Tongue (tissue), 1 donor: ENCODE measurements at regions not wholly inside any gene's neighbourhood (a gene's known extent, or its start where the extent isn't known, plus 50 kb on each side); places are given as distances from the start of the nearest gene placed in this dataset.
"Not testable (repeated sequence)": the region's sequence is repeated elsewhere in the genome, so short reads cannot be mapped to it uniquely, and the experiment has no call there.

ENCODE experiments used
- DNase-seq: peaks from one replicate; pipeline ENCODE4 v3.0.0-alpha.2; 2015

DNA sequence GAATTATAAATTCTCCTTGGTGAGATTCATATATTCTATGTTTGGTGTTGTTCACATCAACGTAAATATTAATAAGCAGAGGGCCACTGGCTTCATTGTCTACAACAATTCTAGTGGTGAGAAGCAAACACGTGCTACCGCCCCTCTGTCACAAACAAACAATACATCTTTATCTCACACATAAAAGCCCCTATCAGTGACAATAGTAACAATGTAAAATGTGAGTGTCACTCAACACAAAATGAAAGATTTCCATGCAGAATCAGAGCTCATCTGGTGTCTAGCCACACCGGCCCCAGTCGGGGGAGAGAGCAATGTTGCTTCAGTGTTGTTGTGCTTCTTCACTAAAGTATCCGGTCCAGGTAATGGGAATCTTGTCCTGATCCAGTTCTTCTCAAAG is 932.6 kb downstream of the SOCS6 start:
- DNase-seq: no peak

DNA sequence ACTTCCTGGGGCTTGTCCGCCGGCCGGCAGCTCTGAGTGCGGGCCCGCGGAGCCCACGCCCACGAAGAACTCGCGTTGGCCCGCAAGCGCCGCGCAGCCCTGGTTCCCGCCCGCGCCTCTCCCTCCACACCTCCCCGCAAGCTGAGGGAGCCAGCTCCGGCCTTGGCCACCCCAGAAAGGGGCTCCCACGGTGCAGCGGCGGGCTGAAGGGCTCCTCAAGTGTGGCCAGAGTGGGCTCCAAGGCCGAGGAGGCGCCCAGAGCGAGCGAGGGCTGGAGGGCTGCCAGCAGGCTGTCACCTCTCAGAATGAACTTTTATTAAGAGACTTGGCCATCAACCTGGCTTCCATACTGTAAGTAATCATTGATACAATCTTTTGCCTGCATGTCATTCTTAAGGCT is 923.9 kb downstream of the SOCS6 start:
- DNase-seq: not testable (repeated sequence)

GRCh38 chr18:71212222-71212621 is 923.4 kb downstream of the SOCS6 start:
- DNase-seq: no peak

DNA sequence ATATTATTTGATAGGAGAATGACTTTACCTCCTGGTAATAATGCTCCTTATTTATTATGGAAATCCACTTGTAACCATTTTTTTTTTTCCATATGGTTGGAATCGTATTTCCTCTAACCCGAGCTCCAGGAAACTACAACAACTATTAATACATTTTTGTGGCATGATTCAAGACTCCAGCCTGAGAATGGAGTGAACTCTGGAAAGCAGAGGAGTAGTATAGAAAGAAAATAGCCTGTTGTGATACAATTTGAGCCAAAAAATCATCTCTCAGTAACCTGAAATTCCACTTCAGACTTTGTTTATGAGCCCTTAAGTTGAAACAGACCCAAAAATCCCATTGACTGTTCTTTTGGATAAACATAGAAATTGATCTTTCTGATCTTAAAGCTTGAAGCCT is 921.1 kb downstream of the SOCS6 start:
- DNase-seq: peak; percentile 1

- no peak for DNase-seq
Observed at GRCh38 chr18:71194438-71194837, 905.6 kb downstream of the SOCS6 start.

DNA sequence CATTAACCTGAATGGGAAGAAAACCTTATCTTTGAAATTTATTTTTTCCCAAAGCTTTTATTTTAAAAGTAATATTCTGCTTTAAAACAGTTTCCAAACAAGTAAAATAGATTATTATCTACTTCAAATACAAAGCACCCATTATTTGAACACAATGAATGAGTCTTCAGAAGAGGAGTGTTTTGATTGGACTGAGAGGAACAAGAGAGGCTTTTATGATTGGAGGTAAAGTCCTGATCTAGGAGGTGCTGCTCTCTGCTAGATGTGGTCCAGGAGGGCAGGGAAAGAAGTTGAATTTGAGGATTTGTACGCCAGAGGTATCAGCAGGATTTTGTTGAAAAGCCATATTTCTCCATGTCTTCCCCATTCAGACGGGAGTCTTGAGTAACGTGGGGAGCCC is 900.7 kb downstream of the SOCS6 start:
- no peak for DNase-seq

DNA sequence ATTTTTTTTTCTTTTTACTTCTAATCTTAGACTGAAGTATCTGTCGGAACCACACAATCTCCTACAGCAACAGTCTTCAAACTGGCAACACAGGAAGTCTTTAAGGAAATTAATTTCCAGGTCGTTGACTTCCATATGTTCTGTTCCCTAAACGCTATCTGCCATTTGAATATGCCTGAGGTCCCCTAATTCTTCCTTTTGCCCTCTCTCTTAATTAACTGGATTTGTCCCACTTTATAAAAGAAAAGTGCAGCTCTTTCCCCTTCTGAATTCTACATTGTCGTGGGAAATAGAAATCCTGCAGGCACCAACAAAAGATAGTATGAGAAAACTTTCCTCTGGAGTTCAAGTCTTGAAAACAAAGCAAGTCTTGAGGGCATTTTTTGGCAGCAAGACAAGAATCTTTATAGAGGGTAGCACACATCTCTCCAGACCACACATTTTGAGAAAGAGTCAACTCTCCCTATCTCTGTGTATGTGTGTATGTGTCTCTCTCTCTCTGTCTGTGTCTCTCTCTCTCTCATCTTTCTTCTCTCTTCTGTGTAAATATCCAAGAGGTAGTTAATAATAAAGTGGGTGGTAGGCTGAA is 879.8 kb downstream of the SOCS6 start:
- no peak for DNase-seq

DNA sequence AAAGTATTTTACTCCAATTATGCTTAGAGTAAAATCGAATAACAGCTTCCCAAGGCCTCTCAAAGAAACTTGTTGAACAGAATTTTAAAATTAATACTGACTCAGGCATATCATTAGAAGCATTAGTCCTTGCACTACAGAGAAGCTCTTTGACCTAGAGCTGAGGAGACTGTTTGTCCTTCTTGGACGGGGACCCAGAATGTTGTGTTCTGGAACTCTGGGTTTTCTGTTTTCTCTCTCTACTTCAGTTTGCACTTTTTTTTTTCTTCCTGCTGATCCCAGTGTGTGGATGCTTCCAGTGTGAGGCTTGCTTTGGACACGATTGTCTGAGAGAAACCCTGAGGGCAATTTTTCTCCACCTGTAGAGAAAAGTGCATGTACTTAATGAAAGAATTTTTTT is 847.6 kb downstream of the SOCS6 start:
- no peak for DNase-seq

GRCh38 chr18:71134122-71134521 is 845.3 kb downstream of the SOCS6 start:
- no peak for DNase-seq

- no peak for DNase-seq
Observed at GRCh38 chr18:71131918-71132317, 843.1 kb downstream of the SOCS6 start.

GRCh38 chr18:71130351-71130750 is 841.5 kb downstream of the SOCS6 start:
- DNase-seq: no peak

DNA sequence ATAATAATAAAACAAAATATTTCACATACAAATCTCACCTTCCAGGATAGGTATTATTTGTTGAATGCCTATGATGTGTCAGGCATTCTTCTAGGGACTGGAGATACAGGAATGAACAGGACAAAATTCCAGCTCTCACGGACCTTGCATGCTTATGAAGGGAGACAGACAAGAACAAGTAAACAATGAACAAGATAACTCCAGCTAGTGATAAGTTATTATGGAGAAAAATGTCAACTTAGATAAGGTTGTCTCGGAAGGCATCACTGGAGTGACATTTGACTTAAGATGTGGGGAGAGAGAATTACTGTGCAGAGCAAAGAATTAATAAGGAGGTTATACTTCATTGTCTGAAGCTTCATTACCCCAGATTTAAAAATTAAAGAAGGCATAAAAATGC is 836.7 kb downstream of the SOCS6 start:
- DNase-seq: no peak

DNA sequence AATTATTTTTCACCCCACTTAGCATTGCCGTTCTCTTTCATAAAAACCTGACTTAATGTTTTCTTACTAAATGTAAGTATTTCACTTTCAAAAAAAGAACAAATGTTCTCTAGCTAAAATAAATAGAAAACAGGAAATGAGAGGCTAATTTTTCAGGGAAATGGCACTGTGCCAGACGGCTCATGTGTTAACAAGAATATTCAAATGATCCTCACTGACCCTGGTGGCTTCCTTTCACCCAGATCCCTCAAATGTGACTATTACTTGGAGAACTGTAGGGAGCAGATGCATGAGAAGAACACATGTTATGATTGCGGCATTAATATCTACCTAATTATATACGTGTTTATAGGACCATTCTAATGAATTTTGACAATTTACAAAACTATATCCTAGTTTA is 827.7 kb downstream of the SOCS6 start:
- no peak for DNase-seq

- no peak for DNase-seq
Observed at GRCh38 chr18:71115261-71115660, 826.4 kb downstream of the SOCS6 start.

DNA sequence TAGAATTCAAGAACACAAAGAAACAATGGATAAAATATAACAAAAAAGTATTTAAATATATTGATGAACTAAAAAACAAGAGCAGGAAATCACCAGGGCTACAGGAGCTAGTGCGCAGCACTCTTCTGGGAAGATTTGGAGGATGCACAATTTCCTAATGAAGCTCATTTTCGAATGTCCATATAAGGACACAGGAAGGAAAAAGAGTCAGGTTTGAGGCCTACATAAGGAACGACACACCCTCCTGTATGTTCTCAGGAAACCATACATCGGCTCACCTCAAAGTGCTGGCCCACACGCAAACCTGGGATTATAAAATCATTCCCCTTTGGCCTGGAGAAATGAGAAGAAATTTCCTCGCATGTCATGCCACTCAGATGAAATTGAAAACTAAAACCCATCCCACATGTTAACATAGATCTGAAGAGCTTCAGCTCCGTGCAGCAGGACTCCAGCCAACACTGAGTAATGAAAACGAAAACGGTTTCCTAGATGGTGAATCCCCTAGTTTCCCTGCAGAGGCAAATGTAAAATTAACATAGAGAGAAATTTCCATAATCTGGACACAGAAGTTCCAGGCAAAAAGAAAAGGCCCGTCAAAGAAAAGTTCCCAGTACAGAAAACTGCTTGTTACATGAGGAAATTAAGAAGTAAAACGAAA is 825.8 kb downstream of the SOCS6 start:
- DNase-seq: no peak

DNA sequence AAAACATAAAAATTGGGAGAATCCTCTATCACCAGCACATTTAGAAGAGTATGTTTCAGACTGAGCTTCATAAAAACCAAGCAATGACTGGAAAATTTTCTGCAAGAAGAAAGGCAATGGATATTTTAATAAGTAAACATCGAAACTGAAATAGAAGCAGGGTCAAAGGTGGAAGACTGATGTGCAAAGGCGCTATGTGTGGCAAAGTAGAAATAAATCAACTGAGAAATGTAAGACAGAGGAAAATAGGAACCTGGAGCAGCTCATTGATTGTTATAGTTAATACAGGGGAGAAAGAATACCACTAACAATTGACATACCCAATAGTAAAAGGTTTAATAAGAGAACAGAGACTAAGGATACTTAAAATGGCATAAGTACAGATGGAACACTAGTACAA is 818.4 kb downstream of the SOCS6 start:
- no peak for DNase-seq

GRCh38 chr18:71106701-71107100 is 817.9 kb downstream of the SOCS6 start:
- DNase-seq: no peak

DNA sequence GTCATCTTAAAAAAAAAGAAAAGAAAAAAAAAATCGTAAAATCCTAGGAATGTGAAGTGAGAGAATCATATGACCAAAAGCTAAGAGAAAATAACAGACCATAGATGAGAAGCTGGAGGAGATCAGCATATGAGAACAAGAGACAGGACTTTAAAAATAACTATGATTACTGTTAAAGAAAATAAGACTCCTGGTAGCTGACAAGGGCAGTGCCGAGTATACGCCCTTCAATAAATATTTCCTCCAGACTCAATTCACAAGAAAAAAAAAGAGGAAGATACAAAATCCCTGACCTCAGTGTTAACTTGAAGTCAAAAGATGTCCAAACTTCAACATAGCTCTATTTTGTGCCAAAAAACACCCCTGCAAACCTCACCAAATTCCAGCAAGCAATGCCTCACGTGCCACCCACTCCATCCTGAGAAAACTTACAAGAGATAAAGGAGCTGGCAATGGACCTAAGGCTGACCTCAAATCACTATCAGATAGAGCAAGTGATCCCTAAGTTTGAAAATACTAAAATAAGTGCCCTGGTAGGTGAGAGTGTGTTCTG is 817.2 kb downstream of the SOCS6 start:
- DNase-seq: no peak

GRCh38 chr18:71105078-71105819 is 816.4 kb downstream of the SOCS6 start:
- DNase-seq: no peak

- no peak for DNase-seq
Observed at GRCh38 chr18:71079606-71080005, 790.8 kb downstream of the SOCS6 start.

GRCh38 chr18:71077451-71077850 is 788.6 kb downstream of the SOCS6 start:
- no peak for DNase-seq

DNA sequence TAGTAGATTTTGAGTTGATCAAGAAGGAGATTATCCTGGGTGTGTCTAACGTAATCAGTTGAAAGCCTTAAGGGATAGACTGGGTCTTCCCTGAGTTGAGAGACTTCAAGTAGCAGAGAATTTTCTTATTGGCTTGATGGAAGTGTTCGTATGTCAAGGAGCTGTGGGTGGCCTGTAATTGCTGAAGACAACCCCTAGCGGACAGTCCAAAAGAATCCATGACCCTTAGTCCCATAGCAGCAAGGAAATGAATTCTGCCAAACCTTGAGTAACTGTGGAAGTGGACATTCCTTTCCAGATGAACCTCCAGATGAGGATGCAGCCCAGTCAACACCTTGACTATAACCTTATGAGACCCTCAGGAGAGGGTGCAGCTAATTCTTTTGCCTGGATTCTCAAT is 786.3 kb downstream of the SOCS6 start:
- DNase-seq: no peak

- no peak for DNase-seq
Observed at GRCh38 chr18:71068338-71068737, 779.5 kb downstream of the SOCS6 start.

DNA sequence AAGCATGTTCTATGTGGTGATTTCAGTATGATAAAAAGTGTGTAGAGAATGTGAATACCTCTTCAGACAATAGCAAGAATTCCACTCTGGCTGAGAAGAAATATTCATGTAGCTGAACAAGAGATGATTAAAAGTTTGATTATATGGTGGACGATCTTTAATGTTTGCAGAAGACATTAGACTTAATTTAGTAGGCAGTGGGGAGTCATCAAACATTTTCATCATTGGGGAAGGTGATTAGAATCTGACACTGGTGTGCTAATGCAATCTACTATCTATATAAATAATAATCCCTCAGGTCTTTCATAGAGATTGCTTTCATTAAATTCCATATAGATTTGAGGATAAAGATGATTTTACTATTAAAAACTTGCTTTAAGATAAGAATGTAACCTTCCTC is 761.0 kb downstream of the SOCS6 start:
- no peak for DNase-seq
